Endothelial cell of umbilical vein (primary cell): ENCODE measurements at regions not wholly inside any gene's neighbourhood (a gene's known extent, or its start where the extent isn't known, plus 50 kb on each side); places are given as distances from the start of the nearest gene placed in this dataset.

Source experiments
- BruUV-seq: library from RNA; stranded (reverse); fragments of 400-500 nt; replicated peaks from 2 replicates; lab custom pipeline; 2021; lab: Mats Ljungman, UMichigan
- CTCF ChIA-PET: fragments of 300-600, 350-600 bp; sonication (Branson Sonifier 250); formaldehyde crosslinking; loops from one replicate; lab custom pipeline; 2021; ENCODE audit warnings: antibody characterized with exemption, inconsistent platforms; lab: Charles Lee
- POLR2A ChIA-PET: fragments of 300-600, 350-600 bp; sonication (Branson Sonifier 250); formaldehyde crosslinking; loops from one replicate; lab custom pipeline; 2021; ENCODE audit warnings: antibody characterized with exemption, inconsistent platforms; lab: Charles Lee
- DNase-seq: peaks from one replicate; pipeline ENCODE4 v3.0.0-alpha.2; 2011; ENCODE audit warnings: low read depth, low spot score
- FAIRE-seq: peaks from 2 replicates; lab custom pipeline; 2011; peaks lifted over from hg19 to GRCh38; lab: Jason Lieb, UNC
- H2AFZ ChIP-seq: 2 replicates; pipeline ENCODE4 v1.6.0; 2012; ENCODE audit warnings: low read depth, low read length, control low read depth, inconsistent platforms
- H3K27ac ChIP-seq: 2 replicates; pipeline ENCODE4 v1.5.1; 2011; ENCODE audit warnings: low read depth, mild to moderate bottlenecking, control low read depth, low read length, moderate library complexity; ENCODE audit not compliant: insufficient read depth
- H3K27me3 ChIP-seq, 2 experiments: 2 replicates each; pipeline versions ENCODE4 v1.6.0 to v1.6.1; 2011; ENCODE audit warnings: low read length in 2 of 2, mixed read lengths in 1 of 2; ENCODE audit not compliant: control insufficient read depth in 2 of 2, insufficient read depth in 2 of 2
- H3K36me3 ChIP-seq, 2 experiments: 2 replicates in 1 of 2; 3 replicates in 1 of 2; pipeline ENCODE4 v1.5.1; 2011; ENCODE audit warnings: low read length in 2 of 2, mild to moderate bottlenecking in 1 of 2, moderate library complexity in 1 of 2; ENCODE audit not compliant: control insufficient read depth in 2 of 2, insufficient read depth in 2 of 2; ENCODE audit errors: extremely low read depth in 1 of 2
- H3K4me1 ChIP-seq: 3 replicates; pipeline ENCODE4 v1.5.1; 2011; ENCODE audit warnings: mild to moderate bottlenecking, low read length; ENCODE audit not compliant: control insufficient read depth, insufficient read depth; ENCODE audit errors: extremely low read depth
- H3K4me2 ChIP-seq: 2 replicates; pipeline ENCODE4 v1.6.1; 2011; ENCODE audit warnings: low read length, control low read depth, mixed read lengths; ENCODE audit not compliant: insufficient read depth
- H3K4me3 ChIP-seq, 3 experiments: fragments of 200-600 bp in 1 of 3; sonication (generic), shearing (Covaris generic) in 1 of 3; replicated peaks in 1 of 3; 2 replicates each; pipeline ENCODE4 v1.5.1; 2011 to 2016; ENCODE audit warnings: control low read depth in 3 of 3, low read length in 3 of 3, mild to moderate bottlenecking in 2 of 3, inconsistent platforms in 1 of 3, low read depth in 1 of 3, moderate library complexity in 1 of 3; ENCODE audit not compliant: insufficient read depth in 1 of 3
- H3K79me2 ChIP-seq: 2 replicates; pipeline ENCODE4 v1.6.0; 2012; ENCODE audit warnings: low read length, inconsistent platforms; ENCODE audit not compliant: control insufficient read depth, insufficient read depth
- H3K9ac ChIP-seq: replicated peaks from 2 replicates; pipeline ENCODE3; 2011; ENCODE audit warnings: low read length, control low read depth; ENCODE audit not compliant: insufficient read depth; ENCODE audit errors: extremely low read depth
- H3K9me1 ChIP-seq: replicated peaks from 3 replicates; pipeline ENCODE4 v1.6.0; 2011; ENCODE audit warnings: mild to moderate bottlenecking, low read length; ENCODE audit not compliant: control insufficient read depth, insufficient read depth; ENCODE audit errors: extremely low read depth
- H3K9me3 ChIP-seq: replicated peaks from 2 replicates; pipeline ENCODE4 v1.5.1; 2012; ENCODE audit warnings: low read length, inconsistent platforms; ENCODE audit not compliant: control insufficient read depth, insufficient read depth
- H4K20me1 ChIP-seq: replicated peaks from 2 replicates; pipeline ENCODE3; 2011; ENCODE audit warnings: mild to moderate bottlenecking, low read length; ENCODE audit not compliant: control insufficient read depth, insufficient read depth; ENCODE audit errors: extremely low read depth
- CTCF ChIP-seq, 2 donors: IDR thresholded peaks; 1 replicate in 1 of 2; 2 replicates in 1 of 2; pipeline ENCODE4 v1.5.1; 2011; ENCODE audit warnings: low read length in 2 of 2, mild to moderate bottlenecking in 2 of 2, moderate library complexity in 2 of 2, control low read depth in 1 of 2, inconsistent platforms in 1 of 2, low read depth in 1 of 2; ENCODE audit not compliant: insufficient read depth in 1 of 2; ENCODE audit errors: extremely low read depth in 1 of 2
- EZH2 ChIP-seq: IDR thresholded peaks from 2 replicates; pipeline ENCODE4 v1.6.1; 2012; ENCODE audit warnings: borderline replicate concordance, low read depth, mild to moderate bottlenecking, moderate library complexity, low read length, inconsistent platforms; ENCODE audit not compliant: severe bottlenecking
- FOS ChIP-seq: IDR thresholded peaks from 2 replicates; pipeline ENCODE4 v1.6.1; 2011; ENCODE audit warnings: mild to moderate bottlenecking, low read length, moderate library complexity, borderline replicate concordance; ENCODE audit not compliant: insufficient read depth
- GATA2 ChIP-seq: IDR thresholded peaks from 2 replicates; pipeline ENCODE4 v1.7.0; 2011; ENCODE audit warnings: low read depth, mild to moderate bottlenecking, moderate library complexity, mixed read lengths, low read length; ENCODE audit not compliant: insufficient read length, insufficient read depth
- JUN ChIP-seq: IDR thresholded peaks from 2 replicates; pipeline ENCODE4 v1.6.1; 2011; ENCODE audit warnings: borderline replicate concordance, low read depth; ENCODE audit not compliant: insufficient read length, insufficient read depth
- MAX ChIP-seq: IDR thresholded peaks from 2 replicates; pipeline ENCODE4 v1.6.1; 2011; ENCODE audit not compliant: insufficient read depth, insufficient read length
- MYC ChIP-seq: IDR thresholded peaks from one replicate; pipeline ENCODE4 v1.6.1; 2011; ENCODE audit warnings: mild to moderate bottlenecking, low read depth, low read length
- POLR2A ChIP-seq: IDR thresholded peaks from 2 replicates; pipeline ENCODE4 v1.6.1; 2012; ENCODE audit warnings: low read depth, mild to moderate bottlenecking, control low read depth, low read length
- POLR2AphosphoS5 ChIP-seq: IDR thresholded peaks from 2 replicates; pipeline ENCODE4 v1.6.1; 2012; ENCODE audit warnings: low read depth, mild to moderate bottlenecking, control low read depth, low read length, moderate library complexity; ENCODE audit not compliant: insufficient read depth
- dilution Hi-C: fragments of 300-500 bp; cut with MboI; formaldehyde crosslinking; loops from one replicate; pipeline ENCODE4 v1.15.0; 2019; ENCODE audit warnings: low sequenced_read_pairs; ENCODE audit not compliant: extremely low pct_ligation_motif_present
- intact Hi-C: fragments of 100-400 bp; cut with micrococcal nuclease; formaldehyde crosslinking; loops from one replicate; pipeline ENCODE4 v1.10.0; 2022

DNA sequence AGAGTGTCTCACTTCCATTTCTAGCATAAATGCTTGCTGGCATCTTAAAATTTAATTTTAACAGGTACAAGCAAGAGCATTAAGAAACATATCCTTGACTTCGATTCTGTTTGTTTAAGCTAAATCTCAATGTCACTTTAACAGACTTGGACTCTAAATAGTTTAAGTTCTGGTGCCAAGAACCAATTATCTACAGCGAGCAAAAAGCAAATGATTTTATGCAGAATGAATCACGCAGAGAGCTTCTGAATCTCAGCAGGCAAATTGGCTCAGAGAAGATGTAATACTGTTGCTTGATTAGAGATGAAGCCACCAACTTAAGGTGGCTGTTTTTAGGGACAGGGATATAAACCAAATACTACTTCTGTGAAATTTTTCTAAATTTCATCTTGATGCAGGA is 117.0 kb upstream of the PLD5 start:
- TF ChIP-seq POLR2AphosphoS5: no peak
- no peak for TF ChIP-seq MAX
- no peak for TF ChIP-seq POLR2A
- TF ChIP-seq JUN: no peak
- no peak for TF ChIP-seq FOS
- TF ChIP-seq EZH2: no peak
- TF ChIP-seq CTCF (IDR thresholded peaks at IDR 0.05; ENCODE audit: extremely low read depth in 1 of 2, insufficient read depth in 1 of 2, low read depth in 1 of 2, low read length in 2 of 2): no peak
- TF ChIP-seq GATA2: no peak
- TF ChIP-seq MYC: no peak
- no peak for FAIRE-seq
- H3K4me3 ChIP-seq: no peak overlapping the region
- H3K4me1 ChIP-seq: no peaks in the 10 kb centered on the region
- POLR2A ChIA-PET: no interaction called here
- no peak for DNase-seq
- no peaks in the 10 kb centered on the region for H3K79me2 ChIP-seq
- no TSS peak for BruUV-seq
- H3K36me3 ChIP-seq: no peaks in the 10 kb centered on the region
- H3K9ac ChIP-seq: no peak overlapping the region
- no peaks in the 10 kb centered on the region for H4K20me1 ChIP-seq
- peaks cover 4% of the 10 kb centered on the region for H3K9me3 ChIP-seq
- no peak overlapping the region for H2AFZ ChIP-seq
- dilution Hi-C loops (no loop called here), intact Hi-C loops (no loop called here)
- H3K4me2 ChIP-seq: no peak overlapping the region
- no peak overlapping the region for H3K27ac ChIP-seq
- CTCF ChIA-PET: no interaction called here
- no peaks in the 10 kb centered on the region for H3K9me1 ChIP-seq
- H3K27me3 ChIP-seq: no peaks in the 10 kb centered on the region
